22Rv1 (cell line): ENCODE measurements at regions not wholly inside any gene's neighbourhood (a gene's known extent, or its start where the extent isn't known, plus 50 kb on each side); places are given as distances from the start of the nearest gene placed in this dataset.
"Not testable (repeated sequence)": the region's sequence is repeated elsewhere in the genome, so short reads cannot be mapped to it uniquely, and the experiment has no call there.

ENCODE experiments used
- H3K27ac ChIP-seq: fragments of 450-650 bp; 2 replicates; pipeline ENCODE4 v1.5.1; 2017
- ZFX ChIP-seq: fragments of 450-650 bp; IDR thresholded peaks from 2 replicates; pipeline ENCODE4 v1.6.1; 2017; ENCODE audit warnings: antibody characterized with exemption, borderline replicate concordance
- TF ChIP-seq, protein P1 (sequence below): fragments of 450-650 bp; IDR thresholded peaks from 2 replicates; pipeline ENCODE4 v1.5.1; 2017; ENCODE audit warnings: mild to moderate bottlenecking

DNA sequence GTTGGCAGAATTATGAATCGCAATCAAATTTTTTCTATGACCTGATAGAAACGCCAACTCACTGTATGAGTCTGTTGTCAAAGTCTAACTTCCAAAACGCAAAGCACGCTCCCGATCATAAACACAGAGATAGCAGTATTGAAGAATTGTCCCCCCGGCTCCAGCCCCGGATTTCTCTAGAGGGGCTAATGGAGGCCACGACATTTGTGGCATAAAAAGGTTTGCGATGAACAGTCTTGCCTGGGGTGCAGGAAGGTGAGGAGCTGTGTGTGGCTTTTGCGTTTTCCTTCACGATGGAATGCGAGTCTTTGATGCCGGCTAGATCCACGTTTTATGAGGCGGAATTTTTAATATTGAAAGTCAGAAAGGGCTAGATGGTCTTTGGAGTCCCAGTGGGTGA is 183.0 kb downstream of the CRLF2 start:
- H3K27ac ChIP-seq: no peak overlapping the region

GRCh38 chrX:1027680-1028079 is 184.8 kb downstream of the CRLF2 start:
- TF ChIP-seq ZFX: no peak
- TF ChIP-seq, protein P1, sequence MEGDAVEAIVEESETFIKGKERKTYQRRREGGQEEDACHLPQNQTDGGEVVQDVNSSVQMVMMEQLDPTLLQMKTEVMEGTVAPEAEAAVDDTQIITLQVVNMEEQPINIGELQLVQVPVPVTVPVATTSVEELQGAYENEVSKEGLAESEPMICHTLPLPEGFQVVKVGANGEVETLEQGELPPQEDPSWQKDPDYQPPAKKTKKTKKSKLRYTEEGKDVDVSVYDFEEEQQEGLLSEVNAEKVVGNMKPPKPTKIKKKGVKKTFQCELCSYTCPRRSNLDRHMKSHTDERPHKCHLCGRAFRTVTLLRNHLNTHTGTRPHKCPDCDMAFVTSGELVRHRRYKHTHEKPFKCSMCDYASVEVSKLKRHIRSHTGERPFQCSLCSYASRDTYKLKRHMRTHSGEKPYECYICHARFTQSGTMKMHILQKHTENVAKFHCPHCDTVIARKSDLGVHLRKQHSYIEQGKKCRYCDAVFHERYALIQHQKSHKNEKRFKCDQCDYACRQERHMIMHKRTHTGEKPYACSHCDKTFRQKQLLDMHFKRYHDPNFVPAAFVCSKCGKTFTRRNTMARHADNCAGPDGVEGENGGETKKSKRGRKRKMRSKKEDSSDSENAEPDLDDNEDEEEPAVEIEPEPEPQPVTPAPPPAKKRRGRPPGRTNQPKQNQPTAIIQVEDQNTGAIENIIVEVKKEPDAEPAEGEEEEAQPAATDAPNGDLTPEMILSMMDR: no peak
- no peak overlapping the region for H3K27ac ChIP-seq

More for the DNA sequence above, 183.0 kb downstream of the CRLF2 start:
- TF ChIP-seq, protein P1: no peak
- TF ChIP-seq ZFX: no peak

- no peak overlapping the region for H3K27ac ChIP-seq
- TF ChIP-seq, protein P1: no peak
- TF ChIP-seq ZFX: no peak
These were observed 185.3 kb downstream of the CRLF2 start for GRCh38 chrX:1027133-1027532.

- TF ChIP-seq ZFX: no peak
- TF ChIP-seq, protein P1: no peak
- H3K27ac ChIP-seq: no peak overlapping the region
These were observed 186.0 kb downstream of the CRLF2 start for GRCh38 chrX:1026263-1027015.

GRCh38 chrX:1025413-1025812 is 187.0 kb downstream of the CRLF2 start:
- TF ChIP-seq, protein P1: no peak
- no peak for TF ChIP-seq ZFX
- H3K27ac ChIP-seq: no peak overlapping the region

GRCh38 chrX:1023676-1024075 is 188.8 kb downstream of the CRLF2 start:
- no peak overlapping the region for H3K27ac ChIP-seq
- no peak for TF ChIP-seq ZFX
- TF ChIP-seq, protein P1: no peak

- not testable (repeated sequence) for H3K27ac ChIP-seq
These were observed 191.0 kb downstream of the CRLF2 start for GRCh38 chrX:1021314-1021993.
